SK-N-SH treated with all-trans-retinoic acid at 6 μM for 48 hours (cell line): ENCODE measurements at regions not wholly inside any gene's neighbourhood (a gene's known extent, or its start where the extent isn't known, plus 50 kb on each side); places are given as distances from the start of the nearest gene placed in this dataset.

Experiments
- ARNTL ChIP-seq: fragments of 450-650 bp; formaldehyde crosslinking; IDR thresholded peaks from 2 replicates; pipeline ENCODE4 v1.5.0; 2020; ENCODE audit warnings: low read depth, mild to moderate bottlenecking, moderate library complexity, borderline replicate concordance
- RARB ChIP-seq: fragments of 250-450 bp; sonication (Bioruptor Pico); IDR thresholded peaks from 2 replicates; pipeline ENCODE4 v1.8.0; 2021; ENCODE audit warnings: mild to moderate bottlenecking, moderate library complexity
- ZNF8 ChIP-seq: fragments of 450-650 bp; formaldehyde crosslinking; IDR thresholded peaks from 2 replicates; pipeline ENCODE4 v1.5.0; 2020; ENCODE audit warnings: mild to moderate bottlenecking, moderate library complexity

DNA sequence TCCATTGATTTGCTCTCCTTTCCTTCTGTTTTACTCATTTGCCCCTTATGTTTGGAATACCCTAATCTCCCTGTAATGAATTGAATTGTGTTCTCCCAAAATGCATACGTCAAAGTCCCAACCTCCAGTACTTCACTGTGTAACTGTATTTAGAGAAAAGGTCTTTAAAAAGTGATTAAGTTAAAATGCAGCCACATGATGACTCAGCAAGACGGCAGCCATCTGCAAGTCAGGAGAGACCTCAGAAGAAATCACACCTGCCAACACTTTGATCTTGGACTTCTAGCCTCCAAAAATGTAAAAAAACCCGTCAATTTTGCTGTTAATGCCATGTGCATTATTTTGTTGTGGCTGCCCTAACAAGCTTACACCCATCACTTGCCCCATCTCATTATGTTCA, 85.3 kb upstream of the PCLO start:
- no peak for TF ChIP-seq ZNF8
- no peak for TF ChIP-seq RARB (CRISPR knock-in tag)
- no peak for TF ChIP-seq ARNTL (CRISPR knock-in tag)
